ENCODE measurements at regions not wholly inside any gene's neighbourhood (a gene's known extent, or its start where the extent isn't known, plus 50 kb on each side); places are given as distances from the start of the nearest gene placed in this dataset.
A peak's percentile ranks its signal among the peaks of the same experiment; 100 is the strongest.
"Not testable (repeated sequence)": the region's sequence is repeated elsewhere in the genome, so short reads cannot be mapped to it uniquely, and the experiment has no call there.

DNA sequence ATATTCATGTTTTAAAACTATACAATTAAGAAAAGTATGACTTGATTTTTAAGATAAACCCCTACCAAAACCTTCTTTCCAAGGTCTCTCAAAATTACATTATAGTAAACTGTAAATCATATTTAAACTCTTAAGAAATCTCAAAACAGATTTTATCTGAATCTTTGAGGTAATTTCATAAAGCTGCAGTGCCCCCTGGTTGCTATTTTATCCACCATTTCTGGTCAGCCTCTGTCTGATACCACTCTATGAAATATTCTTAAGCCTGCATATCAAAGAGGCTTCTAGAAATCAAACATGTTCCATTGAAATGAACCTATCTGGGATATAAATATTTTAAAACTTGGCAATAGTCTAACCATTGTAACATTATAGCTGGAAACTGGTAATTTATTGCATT is 317.3 kb downstream of the COL11A1 start:
- Histone ChIP-seq H4K8ac (ENCODE audit: low read depth in 2 of 2, low read length in 2 of 2) (no peak overlapping the region), H2BK15ac (ENCODE audit: low read depth, low read length) (no peak overlapping the region), H3K4ac (ENCODE audit: low read depth, low read length) (no peak overlapping the region), H3K23ac (ENCODE audit: low read depth, low read length) (no peak overlapping the region), H3K9me1 (ENCODE audit: insufficient read depth, low read length) (no peaks in the 10 kb centered on the region), H2BK20ac (ENCODE audit: low read depth, low read length) (no peak overlapping the region), H3K79me1 (ENCODE audit: low read depth in 1 of 2, low read length in 2 of 2) (no peaks in the 10 kb centered on the region), H3K56ac (ENCODE audit: extremely low read depth, insufficient read depth, low read length) (no peak overlapping the region), H2BK120ac (ENCODE audit: low read depth, low read length) (no peak overlapping the region), H2BK5ac (ENCODE audit: low read depth, low read length, poor library complexity, severe bottlenecking) (no peak overlapping the region), H3K9me3 (ENCODE audit: control insufficient read depth, insufficient read depth, low read length) (no peaks in the 10 kb centered on the region), H4K20me1 (ENCODE audit: insufficient read depth, low read length) (no peaks in the 10 kb centered on the region), H3K4me3 (ENCODE audit: insufficient read depth, low read depth, low read length) (no peak overlapping the region), H2AK9ac (replicated peaks; ENCODE audit: low read depth, low read length, poor library complexity) (no peak overlapping the region), H3K36me3 (ENCODE audit: control insufficient read depth, insufficient read depth, low read length) (no peaks in the 10 kb centered on the region), H2AK5ac (ENCODE audit: low read depth, low read length) (no peak overlapping the region), H3K9ac (ENCODE audit: low read depth, low read length) (no peak overlapping the region), H3K18ac (ENCODE audit: low read depth, low read length) (no peak overlapping the region), H3K4me2 (ENCODE audit: low read depth, low read length) (no peak overlapping the region), H4K91ac (ENCODE audit: insufficient read depth, low read depth, low read length) (no peak overlapping the region), H3K27me3 (ENCODE audit: control insufficient read depth, insufficient read depth, low read length) (no peaks in the 10 kb centered on the region), H3K4me1 (ENCODE audit: control insufficient read depth, insufficient read depth, low read length) (no peaks in the 10 kb centered on the region), H2AFZ (replicated peaks; ENCODE audit: low read length, poor library complexity) (no peak overlapping the region), H3K27ac (ENCODE audit: insufficient read depth, low read length) (no peak overlapping the region), H4K5ac (ENCODE audit: low read depth, low read length) (no peak overlapping the region), H3K14ac (replicated peaks; ENCODE audit: low read depth, low read length) (no peak overlapping the region)
- in situ Hi-C loops (cut with MboI; ENCODE audit: low sequenced_read_pairs), result no loop called here
- intact Hi-C loops (cut with micrococcal nuclease), result no loop called here
- TF ChIP-seq, protein P1, sequence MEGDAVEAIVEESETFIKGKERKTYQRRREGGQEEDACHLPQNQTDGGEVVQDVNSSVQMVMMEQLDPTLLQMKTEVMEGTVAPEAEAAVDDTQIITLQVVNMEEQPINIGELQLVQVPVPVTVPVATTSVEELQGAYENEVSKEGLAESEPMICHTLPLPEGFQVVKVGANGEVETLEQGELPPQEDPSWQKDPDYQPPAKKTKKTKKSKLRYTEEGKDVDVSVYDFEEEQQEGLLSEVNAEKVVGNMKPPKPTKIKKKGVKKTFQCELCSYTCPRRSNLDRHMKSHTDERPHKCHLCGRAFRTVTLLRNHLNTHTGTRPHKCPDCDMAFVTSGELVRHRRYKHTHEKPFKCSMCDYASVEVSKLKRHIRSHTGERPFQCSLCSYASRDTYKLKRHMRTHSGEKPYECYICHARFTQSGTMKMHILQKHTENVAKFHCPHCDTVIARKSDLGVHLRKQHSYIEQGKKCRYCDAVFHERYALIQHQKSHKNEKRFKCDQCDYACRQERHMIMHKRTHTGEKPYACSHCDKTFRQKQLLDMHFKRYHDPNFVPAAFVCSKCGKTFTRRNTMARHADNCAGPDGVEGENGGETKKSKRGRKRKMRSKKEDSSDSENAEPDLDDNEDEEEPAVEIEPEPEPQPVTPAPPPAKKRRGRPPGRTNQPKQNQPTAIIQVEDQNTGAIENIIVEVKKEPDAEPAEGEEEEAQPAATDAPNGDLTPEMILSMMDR (conservative IDR thresholded peaks at IDR 0.05; ENCODE audit: low read depth, low read length), result 0 out of 2 replicates have a peak, but pooled peaks have one; percentile 7
- TF ChIP-seq FOS (IDR thresholded peaks at IDR 0.05; ENCODE audit: low read depth, low read length), result no peak
- BruUV-seq (replicated peaks), result no TSS peak
- ATAC-seq (ENCODE audit: low read depth) (no peak), DNase-seq (no peak)
- CTCF ChIA-PET, result no interaction called here
- dilution Hi-C loops (cut with HindIII; ENCODE audit: low sequenced_read_pairs, unreplicated experiment), result no loop called here
- POLR2A ChIA-PET (ENCODE audit: unreplicated experiment), result no interaction called here

DNA sequence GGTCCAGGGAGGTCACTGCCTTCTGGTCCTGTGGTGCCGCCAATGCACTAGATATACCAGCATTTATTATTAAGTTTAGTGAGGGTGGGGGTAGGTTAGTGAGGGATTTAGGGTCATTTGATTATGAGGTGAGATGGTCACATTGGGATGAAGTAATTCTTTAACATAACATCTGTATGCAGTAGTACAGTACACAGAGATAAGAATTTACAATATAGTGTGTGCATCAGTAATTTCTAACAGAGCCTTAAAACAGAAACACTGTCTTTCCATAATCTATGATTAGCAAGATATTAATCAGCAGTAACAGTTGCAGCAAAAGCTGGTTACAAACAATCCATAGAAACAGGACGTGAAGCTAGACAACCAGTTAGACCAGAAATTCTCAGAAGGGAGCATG is 318.4 kb downstream of the COL11A1 start:
- H4K5ac ChIP-seq (ENCODE audit: low read depth, low read length); in situ Hi-C loops (cut with MboI; ENCODE audit: low sequenced_read_pairs); ATAC-seq (ENCODE audit: low read depth); DNase-seq; H4K8ac ChIP-seq (ENCODE audit: low read depth in 2 of 2, low read length in 2 of 2); H3K9me3 ChIP-seq (ENCODE audit: control insufficient read depth, insufficient read depth, low read length); H2BK5ac ChIP-seq (ENCODE audit: low read depth, low read length, poor library complexity, severe bottlenecking); H3K4me3 ChIP-seq (ENCODE audit: insufficient read depth, low read depth, low read length); H3K56ac ChIP-seq (ENCODE audit: extremely low read depth, insufficient read depth, low read length); H4K20me1 ChIP-seq (ENCODE audit: insufficient read depth, low read length); H3K36me3 ChIP-seq (ENCODE audit: control insufficient read depth, insufficient read depth, low read length); H3K79me1 ChIP-seq (ENCODE audit: low read depth in 1 of 2, low read length in 2 of 2); H3K27ac ChIP-seq (ENCODE audit: insufficient read depth, low read length); H3K9ac ChIP-seq (ENCODE audit: low read depth, low read length); H3K4me2 ChIP-seq (ENCODE audit: low read depth, low read length); H3K4ac ChIP-seq (ENCODE audit: low read depth, low read length); H3K9me1 ChIP-seq (ENCODE audit: insufficient read depth, low read length); H4K91ac ChIP-seq (ENCODE audit: insufficient read depth, low read depth, low read length); H2BK20ac ChIP-seq (ENCODE audit: low read depth, low read length); H2AFZ ChIP-seq (replicated peaks; ENCODE audit: low read length, poor library complexity); H2BK15ac ChIP-seq (ENCODE audit: low read depth, low read length); BruUV-seq (replicated peaks); H3K18ac ChIP-seq (ENCODE audit: low read depth, low read length); dilution Hi-C loops (cut with HindIII; ENCODE audit: low sequenced_read_pairs, unreplicated experiment); H2BK120ac ChIP-seq (ENCODE audit: low read depth, low read length); H2AK5ac ChIP-seq (ENCODE audit: low read depth, low read length); H3K27me3 ChIP-seq (ENCODE audit: control insufficient read depth, insufficient read depth, low read length); POLR2A ChIA-PET (ENCODE audit: unreplicated experiment); H2AK9ac ChIP-seq (replicated peaks; ENCODE audit: low read depth, low read length, poor library complexity); H3K14ac ChIP-seq (replicated peaks; ENCODE audit: low read depth, low read length); H3K4me1 ChIP-seq (ENCODE audit: control insufficient read depth, insufficient read depth, low read length); H3K23ac ChIP-seq (ENCODE audit: low read depth, low read length); intact Hi-C loops (cut with micrococcal nuclease); CTCF ChIA-PET: not testable (repeated sequence)
- no CpG with 5 or more reads among the region's 2 CpGs for WGBS, 2 experiments (ENCODE audit: extremely low coverage in 2 of 2, insufficient read length in 1 of 2)
